ENCODE measurements at regions not wholly inside any gene's neighbourhood (a gene's known extent, or its start where the extent isn't known, plus 50 kb on each side); places are given as distances from the start of the nearest gene placed in this dataset.
A peak's percentile ranks its signal among the peaks of the same experiment; 100 is the strongest.
"Not testable (repeated sequence)": the region's sequence is repeated elsewhere in the genome, so short reads cannot be mapped to it uniquely, and the experiment has no call there.

DNA sequence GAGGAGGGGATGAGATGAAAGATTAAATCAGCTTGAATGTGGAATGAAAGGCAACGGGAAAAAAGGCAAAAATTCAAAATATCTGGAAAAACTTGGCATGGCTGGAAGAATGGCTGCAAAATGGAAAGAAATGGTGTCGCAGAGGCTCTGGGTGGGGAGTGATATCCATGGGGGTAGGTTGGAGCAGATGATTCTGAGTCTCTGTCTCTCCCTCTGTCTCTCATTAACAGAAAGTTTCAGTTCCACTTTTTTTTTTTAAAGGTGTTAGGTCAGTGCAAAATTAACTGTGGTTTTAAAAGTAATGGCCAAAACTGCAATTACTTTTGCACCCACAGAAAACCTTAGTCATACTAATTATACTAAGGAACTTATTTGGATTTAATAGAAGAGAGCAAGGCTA is 931.1 kb upstream of the USP9Y start:
- no peak for DNase-seq (ENCODE audit: low spot score)

DNA sequence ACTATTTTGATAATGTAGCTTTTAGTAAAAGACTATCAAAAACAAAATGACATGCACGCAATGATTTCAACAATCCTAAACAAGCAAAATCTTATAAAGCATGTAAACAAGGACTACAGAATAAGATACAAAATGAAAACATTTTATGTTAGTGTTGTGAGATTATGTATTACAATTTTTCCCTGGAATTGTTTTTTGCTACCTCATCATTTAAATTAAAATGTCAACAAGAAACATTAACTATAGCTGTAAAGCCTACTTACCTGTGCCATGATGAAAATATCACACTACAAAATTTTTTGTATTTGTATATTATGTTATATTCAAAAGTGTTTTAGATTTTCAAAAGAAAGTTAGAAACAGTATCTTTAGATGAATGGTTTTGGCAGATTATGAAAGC is 921.3 kb upstream of the USP9Y start:
- not testable (repeated sequence) for DNase-seq (ENCODE audit: low spot score)

DNA sequence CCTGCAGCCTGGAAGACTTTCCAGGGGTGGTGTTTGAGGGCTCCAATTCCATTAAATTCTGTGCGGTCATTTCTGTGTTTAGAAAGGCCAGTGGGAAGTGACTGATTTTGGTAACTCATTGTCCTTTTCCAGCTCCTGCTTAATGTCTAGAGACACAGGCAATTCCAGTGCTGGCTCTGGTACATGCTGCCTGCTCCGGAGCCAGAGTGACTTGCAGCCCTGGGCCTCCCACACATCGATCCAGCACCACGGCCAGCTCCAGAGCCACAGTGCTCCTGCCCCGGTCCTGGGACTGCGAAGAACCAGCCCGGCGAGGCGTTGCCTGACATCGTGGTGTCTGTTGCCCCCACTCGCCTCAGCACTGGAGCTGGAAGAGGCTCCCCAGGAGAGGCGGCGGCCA is 912.0 kb upstream of the USP9Y start:
- peak; percentile 1 for DNase-seq (ENCODE audit: low spot score)

DNA sequence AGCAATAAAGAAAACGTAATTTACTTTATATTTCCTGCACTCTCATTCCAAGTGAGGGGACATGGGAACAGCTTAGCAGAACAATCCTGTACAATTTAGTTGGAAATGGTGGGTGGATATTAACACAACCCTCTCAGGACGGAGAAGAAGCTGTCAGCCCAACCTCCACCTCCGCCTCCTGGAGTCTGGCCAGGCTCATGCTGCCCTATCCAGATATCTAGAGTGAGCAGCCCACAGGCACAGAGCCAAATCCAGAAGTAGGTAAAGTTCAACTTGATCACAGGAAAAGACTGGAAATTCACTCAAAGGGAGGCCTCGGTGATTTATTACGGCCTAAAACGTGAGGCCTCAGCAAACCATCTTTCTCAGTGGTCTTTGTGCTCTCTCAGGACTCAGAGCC is 877.3 kb upstream of the USP9Y start:
- not testable (repeated sequence) for DNase-seq (ENCODE audit: low spot score)

DNA sequence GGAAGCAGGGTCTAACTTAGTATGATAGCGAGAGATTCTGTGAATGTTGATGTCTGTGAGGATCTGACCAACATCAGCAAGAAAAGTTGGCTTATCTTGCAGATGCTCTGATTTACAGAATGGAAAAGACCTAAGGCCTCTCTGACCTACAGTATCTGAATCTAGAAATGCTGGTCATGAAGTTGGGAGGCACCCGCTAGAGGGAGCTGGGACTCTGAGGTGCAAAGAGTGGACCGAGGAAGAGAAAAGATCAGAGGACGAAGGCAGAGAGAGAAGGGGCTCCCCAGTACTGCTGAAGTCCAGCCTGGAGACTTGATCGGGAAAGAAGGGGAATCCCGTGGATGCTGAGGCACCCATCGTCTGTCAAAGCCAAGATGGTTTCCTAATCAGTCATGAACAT is 866.8 kb upstream of the USP9Y start:
- DNase-seq (ENCODE audit: low spot score) = peak; percentile 0
